GM23248 (cell line): ENCODE measurements at regions not wholly inside any gene's neighbourhood (a gene's known extent, or its start where the extent isn't known, plus 50 kb on each side); places are given as distances from the start of the nearest gene placed in this dataset.

Experiments
- DNase-seq: peaks from one replicate; pipeline ENCODE4 v3.0.0-alpha.2; 2015
- H2AFZ ChIP-seq: fragments of 200-600 bp; sonication (generic); 2 replicates; pipeline ENCODE4 v1.6.1; 2016; ENCODE audit warnings: antibody characterized with exemption
- H3F3A ChIP-seq: fragments of 200-600 bp; sonication (generic); 2 replicates; pipeline ENCODE4 v1.6.1; 2016; ENCODE audit warnings: mild to moderate bottlenecking, antibody characterized with exemption, mixed run types; ENCODE audit not compliant: insufficient read depth
- H3K27ac ChIP-seq: fragments of 200-600 bp; sonication (generic); 2 replicates; pipeline ENCODE4 v1.5.1; 2016; ENCODE audit warnings: mild to moderate bottlenecking
- H3K27me3 ChIP-seq: fragments of 200-600 bp; sonication (generic); replicated peaks from 2 replicates; pipeline ENCODE4 v1.6.1; 2016; ENCODE audit warnings: mild to moderate bottlenecking; ENCODE audit not compliant: insufficient read depth
- H3K36me3 ChIP-seq: fragments of 200-600 bp; sonication (generic); 2 replicates; pipeline ENCODE4 v1.6.1; 2016; ENCODE audit warnings: low read depth, mild to moderate bottlenecking
- H3K4me1 ChIP-seq: fragments of 200-600 bp; sonication (generic); 2 replicates; pipeline ENCODE4 v1.6.1; 2016; ENCODE audit warnings: mild to moderate bottlenecking; ENCODE audit not compliant: insufficient read depth
- H3K4me2 ChIP-seq: fragments of 200-600 bp; sonication (generic); one replicate; pipeline ENCODE4 v1.6.1; 2016; ENCODE audit warnings: mild to moderate bottlenecking; ENCODE audit not compliant: unreplicated experiment
- H3K4me3 ChIP-seq: fragments of 200-600 bp; sonication (generic); 2 replicates; pipeline ENCODE4 v1.5.1; 2016; ENCODE audit warnings: mild to moderate bottlenecking
- H3K79me2 ChIP-seq: fragments of 200-600 bp; sonication (generic); 2 replicates; pipeline ENCODE4 v1.6.1; 2016; ENCODE audit warnings: mild to moderate bottlenecking; ENCODE audit not compliant: insufficient read depth
- H3K9ac ChIP-seq: fragments of 200-600 bp; sonication (generic); 2 replicates; pipeline ENCODE4 v1.6.1; 2016; ENCODE audit warnings: mild to moderate bottlenecking
- H3K9me2 ChIP-seq: fragments of 200-600 bp; sonication (generic); 2 replicates; pipeline ENCODE4 v1.6.1; 2016; ENCODE audit warnings: mixed run types, mild to moderate bottlenecking, moderate library complexity; ENCODE audit not compliant: insufficient read depth
- H3K9me3 ChIP-seq: fragments of 200-600 bp; sonication (generic); one replicate; pipeline ENCODE4 v1.6.1; 2017; ENCODE audit warnings: low read depth
- H4K20me1 ChIP-seq: fragments of 200-600 bp; sonication (generic); 2 replicates; pipeline ENCODE4 v1.6.0; 2016; ENCODE audit not compliant: insufficient read depth
- EZH2 ChIP-seq: fragments of 200-600 bp; sonication (generic); IDR thresholded peaks from 2 replicates; pipeline ENCODE4 v1.6.1; 2018; ENCODE audit warnings: antibody characterized with exemption, mild to moderate bottlenecking; ENCODE audit not compliant: insufficient read depth, poor library complexity, severe bottlenecking
- EZH2phosphoT487 ChIP-seq: fragments of 200-600 bp; sonication (generic); IDR thresholded peaks from 2 replicates; pipeline ENCODE4 v1.6.1; 2018; ENCODE audit warnings: antibody characterized with exemption, moderate library complexity, mild to moderate bottlenecking, low read depth; ENCODE audit not compliant: insufficient read depth
- WGBS, 2 experiments: methylation state at CpG; one replicate each; pipeline ENCODE4 v1.1.6; 2015 to 2017; ENCODE audit warnings: low lambda C conversion rate in 2 of 2, low coverage in 1 of 2; ENCODE audit errors: missing lambda C conversion rate in 2 of 2; 5-methylcytosine and 5-hydroxymethylcytosine counted together
- in situ Hi-C: fragments of 300-500 bp; cut with MboI; formaldehyde crosslinking; loops from 2 replicates; pipeline ENCODE4 v1.15.0; 2020

DNA sequence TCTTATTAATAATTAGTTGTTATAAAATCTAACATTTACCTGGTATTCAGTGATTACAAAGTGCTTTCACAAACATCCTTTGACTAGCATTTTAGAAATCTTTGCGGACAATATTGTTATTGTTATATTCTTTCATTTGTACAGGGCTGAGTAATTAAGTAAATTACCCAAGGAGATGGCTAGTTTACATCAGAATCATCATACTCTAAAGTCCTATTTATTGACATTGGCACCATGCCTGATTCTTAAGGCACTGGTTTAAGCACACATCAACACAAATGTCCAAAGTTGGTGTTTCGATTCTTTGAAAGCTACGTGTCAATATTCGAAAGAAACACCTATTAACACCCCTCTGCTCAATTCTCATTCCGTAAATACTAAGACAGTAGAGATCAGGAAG, 424.6 kb upstream of the CHRM3 start:
- no peaks in the 10 kb centered on the region for H3K9me3 ChIP-seq
- WGBS, 2 experiments = 16 to 19% methylated on average over 5 of the region's 5 CpGs
- H3K4me3 ChIP-seq = no peak overlapping the region
- H3K9me2 ChIP-seq = no peaks in the 10 kb centered on the region
- H3K9ac ChIP-seq = no peak overlapping the region
- no peak for DNase-seq
- no peak overlapping the region for H2AFZ ChIP-seq
- no peaks in the 10 kb centered on the region for H3F3A ChIP-seq
- H3K79me2 ChIP-seq = no peaks in the 10 kb centered on the region
- H3K4me1 ChIP-seq = no peaks in the 10 kb centered on the region
- H3K27ac ChIP-seq = no peak overlapping the region
- H3K27me3 ChIP-seq = no peaks in the 10 kb centered on the region
- in situ Hi-C loops = no loop called here
- TF ChIP-seq EZH2phosphoT487 (no peak), EZH2 (no peak)
- no peak overlapping the region for H3K4me2 ChIP-seq
- H3K36me3 ChIP-seq = no peaks in the 10 kb centered on the region
- no peaks in the 10 kb centered on the region for H4K20me1 ChIP-seq

GRCh38 chr1:238960071-238960470, 426.3 kb upstream of the CHRM3 start:
- H2AFZ ChIP-seq = no peak overlapping the region
- H4K20me1 ChIP-seq = no peaks in the 10 kb centered on the region
- H3K27ac ChIP-seq = no peak overlapping the region
- no peaks in the 10 kb centered on the region for H3K27me3 ChIP-seq
- H3K79me2 ChIP-seq = no peaks in the 10 kb centered on the region
- H3K9ac ChIP-seq = no peak overlapping the region
- 0 to 5% methylated on average over 2 of the region's 2 CpGs for WGBS, 2 experiments
- in situ Hi-C loops = no loop called here
- peak; percentile 36 for DNase-seq
- no peaks in the 10 kb centered on the region for H3K36me3 ChIP-seq
- H3F3A ChIP-seq = no peaks in the 10 kb centered on the region
- no peak overlapping the region for H3K4me2 ChIP-seq
- TF ChIP-seq EZH2 = no peak
- TF ChIP-seq EZH2phosphoT487 = no peak
- no peaks in the 10 kb centered on the region for H3K9me2 ChIP-seq
- H3K4me3 ChIP-seq = no peak overlapping the region
- no peaks in the 10 kb centered on the region for H3K9me3 ChIP-seq
- no peaks in the 10 kb centered on the region for H3K4me1 ChIP-seq

- Histone ChIP-seq H3F3A (no peaks in the 10 kb centered on the region), H4K20me1 (no peaks in the 10 kb centered on the region), H3K4me1 (no peaks in the 10 kb centered on the region), H3K27ac (no peak overlapping the region), H3K4me2 (no peak overlapping the region), H3K9me2 (no peaks in the 10 kb centered on the region), H3K4me3 (no peak overlapping the region), H3K9ac (no peak overlapping the region), H3K36me3 (no peaks in the 10 kb centered on the region), H3K79me2 (no peaks in the 10 kb centered on the region), H3K27me3 (no peaks in the 10 kb centered on the region), H3K9me3 (no peaks in the 10 kb centered on the region), H2AFZ (no peak overlapping the region)
- no peak for DNase-seq
- WGBS, 2 experiments = 10 to 32% methylated on average over 1 of the region's 1 CpG
- no peak for TF ChIP-seq EZH2phosphoT487
- no peak for TF ChIP-seq EZH2
- in situ Hi-C loops = no loop called here
Observed at GRCh38 chr1:238955934-238956333, 430.4 kb upstream of the CHRM3 start.

DNA sequence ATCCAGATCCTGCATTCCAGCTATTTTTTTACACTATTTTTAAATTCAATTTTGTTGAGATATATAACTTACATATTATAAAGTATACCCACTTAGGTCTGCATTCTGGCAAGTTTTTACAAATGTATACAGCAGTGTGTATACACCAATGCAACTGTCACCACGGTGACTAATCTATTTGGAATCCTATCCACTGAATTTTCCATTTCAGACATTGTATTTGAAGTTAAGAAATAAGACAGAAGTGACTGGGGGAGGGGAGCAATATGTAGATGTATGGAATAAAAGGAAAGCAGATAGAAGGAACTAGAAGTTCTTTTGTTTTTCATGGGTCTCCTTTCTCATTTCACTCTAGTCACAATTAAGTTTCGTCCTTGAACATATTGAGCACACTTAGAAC, 431.5 kb upstream of the CHRM3 start:
- no peaks in the 10 kb centered on the region for H3K9me3 ChIP-seq
- 6 to 9% methylated on average over 2 of the region's 2 CpGs for WGBS, 2 experiments
- no peaks in the 10 kb centered on the region for H4K20me1 ChIP-seq
- no peaks in the 10 kb centered on the region for H3F3A ChIP-seq
- no peak overlapping the region for H3K9ac ChIP-seq
- H3K36me3 ChIP-seq = no peaks in the 10 kb centered on the region
- no peak overlapping the region for H2AFZ ChIP-seq
- TF ChIP-seq EZH2phosphoT487 (no peak), EZH2 (no peak)
- no peak overlapping the region for H3K4me3 ChIP-seq
- no peaks in the 10 kb centered on the region for H3K4me1 ChIP-seq
- in situ Hi-C loops = no loop called here
- H3K79me2 ChIP-seq = no peaks in the 10 kb centered on the region
- no peak for DNase-seq
- H3K4me2 ChIP-seq = no peak overlapping the region
- no peaks in the 10 kb centered on the region for H3K27me3 ChIP-seq
- H3K9me2 ChIP-seq = no peaks in the 10 kb centered on the region
- no peak overlapping the region for H3K27ac ChIP-seq

GRCh38 chr1:238953448-238954010, 432.8 kb upstream of the CHRM3 start:
- Histone ChIP-seq H3K9me2 (no peaks in the 10 kb centered on the region), H3F3A (no peaks in the 10 kb centered on the region), H3K27ac (no peak overlapping the region), H4K20me1 (no peaks in the 10 kb centered on the region), H3K36me3 (no peaks in the 10 kb centered on the region), H3K9ac (no peak overlapping the region), H2AFZ (no peak overlapping the region), H3K4me2 (no peak overlapping the region), H3K79me2 (no peaks in the 10 kb centered on the region), H3K4me3 (no peak overlapping the region), H3K27me3 (no peaks in the 10 kb centered on the region), H3K9me3 (no peaks in the 10 kb centered on the region), H3K4me1 (no peaks in the 10 kb centered on the region; the same call in 1 of the 2 replicates)
- peak; percentile 4 for DNase-seq
- TF ChIP-seq EZH2phosphoT487 (no peak), EZH2 (no peak)
- in situ Hi-C loops = no loop called here
- WGBS, 2 experiments = 21 to 32% methylated on average over 5 of the region's 5 CpGs
